DMS114 treated with DMSO at 0.1 percent for 48 hours (cell line): ENCODE measurements at regions not wholly inside any gene's neighbourhood (a gene's known extent, or its start where the extent isn't known, plus 50 kb on each side); places are given as distances from the start of the nearest gene placed in this dataset.
"Not testable (repeated sequence)": the region's sequence is repeated elsewhere in the genome, so short reads cannot be mapped to it uniquely, and the experiment has no call there.

Experiments used
- DNase-seq: peaks from one replicate; lab custom pipeline; 2025; ENCODE audit not compliant: unreplicated experiment; lab: John Stamatoyannopoulos, UW

DNA sequence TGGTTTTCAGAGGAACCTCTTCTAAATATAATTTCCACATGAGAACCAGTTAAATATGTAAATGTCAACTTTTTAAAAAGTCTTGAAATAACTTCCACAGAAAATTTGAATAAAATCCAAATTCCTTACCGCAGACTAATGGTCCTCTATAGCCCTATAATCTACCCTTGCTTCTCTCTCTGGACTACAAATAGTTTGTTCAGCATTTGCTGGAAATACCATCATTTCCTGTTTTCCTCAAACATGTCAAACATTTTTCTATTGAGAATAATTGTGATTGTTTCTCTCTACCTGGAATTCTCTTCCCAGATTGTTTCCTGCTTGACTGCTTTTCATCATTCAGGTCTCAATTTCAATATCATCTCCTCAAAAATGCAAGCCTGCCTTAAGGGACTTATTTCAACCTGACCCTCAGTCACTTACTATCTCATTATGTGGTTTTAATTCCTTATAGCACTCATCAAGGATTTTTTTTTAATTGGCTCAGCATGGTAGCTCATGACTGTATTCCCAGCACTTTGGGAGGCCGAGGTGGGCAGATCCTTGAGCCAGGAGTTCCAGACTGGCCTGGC, 898.9 kb upstream of the MIR17HG start:
- DNase-seq: no peak

DNA sequence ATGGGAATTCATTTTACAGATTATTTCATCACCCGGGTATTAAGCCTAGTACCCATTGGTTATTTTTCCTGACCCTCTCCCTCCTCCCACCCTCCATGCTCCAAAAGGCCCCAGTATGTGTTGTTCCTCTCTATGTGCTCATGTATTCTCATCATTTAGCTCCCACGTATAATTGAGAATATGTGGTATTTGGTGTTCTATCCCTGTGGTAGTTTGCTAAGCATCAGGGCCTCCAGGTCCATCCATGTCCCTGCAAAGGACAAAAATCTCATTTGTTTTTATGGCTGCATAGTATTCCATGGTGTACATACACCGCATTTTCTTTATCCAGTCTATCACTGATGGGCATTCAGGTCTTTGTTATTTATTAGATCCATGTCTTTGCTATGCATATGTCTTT, 894.1 kb upstream of the MIR17HG start:
- DNase-seq: no peak

DNA sequence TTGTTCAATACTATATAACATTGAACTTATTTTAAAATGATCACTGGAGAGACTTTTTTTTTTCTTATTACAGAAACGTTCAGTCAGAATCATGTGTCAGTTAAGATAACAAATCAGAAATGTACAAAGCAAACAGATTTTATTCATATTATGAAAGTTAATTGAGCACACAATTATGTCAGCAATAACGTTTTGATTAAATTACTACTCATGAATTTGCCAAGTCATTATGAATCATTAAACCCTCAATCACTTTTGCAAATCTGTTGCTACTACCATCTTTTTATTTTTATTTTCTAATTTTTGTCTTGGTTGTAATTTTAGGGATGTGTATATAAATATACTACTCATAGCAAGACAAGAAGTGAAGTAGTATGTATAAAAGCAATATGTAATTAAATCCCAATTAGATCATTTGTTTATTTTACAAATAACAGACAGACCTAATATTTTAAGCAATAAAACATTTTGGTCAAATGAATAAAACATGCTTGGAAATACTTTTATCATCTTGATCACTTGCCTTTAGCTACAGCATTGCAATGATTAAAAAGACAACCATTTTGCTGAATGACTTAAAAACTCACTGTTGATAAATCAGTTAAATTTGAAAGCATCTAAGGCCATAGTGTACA, 893.4 kb upstream of the MIR17HG start:
- DNase-seq: no peak

DNA sequence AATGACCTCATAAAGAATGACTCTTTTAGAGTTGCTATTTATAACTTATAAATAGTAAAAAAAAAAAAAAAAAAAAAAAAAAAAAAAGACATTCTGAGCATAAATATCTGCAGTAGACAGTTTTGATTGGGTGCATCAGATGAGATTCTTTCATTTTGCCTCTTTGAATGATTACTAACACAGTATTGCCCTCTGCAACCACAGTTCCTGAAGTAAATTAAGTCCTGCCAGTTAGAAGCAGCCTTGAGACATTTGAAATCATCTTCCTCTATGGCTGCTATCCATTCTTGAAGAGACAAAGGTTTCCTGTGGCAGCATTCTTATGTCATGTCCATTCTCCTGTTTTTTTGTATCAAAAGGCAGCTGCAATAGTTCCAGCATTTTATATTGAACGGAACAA, 892.4 kb upstream of the MIR17HG start:
- DNase-seq: no peak

DNA sequence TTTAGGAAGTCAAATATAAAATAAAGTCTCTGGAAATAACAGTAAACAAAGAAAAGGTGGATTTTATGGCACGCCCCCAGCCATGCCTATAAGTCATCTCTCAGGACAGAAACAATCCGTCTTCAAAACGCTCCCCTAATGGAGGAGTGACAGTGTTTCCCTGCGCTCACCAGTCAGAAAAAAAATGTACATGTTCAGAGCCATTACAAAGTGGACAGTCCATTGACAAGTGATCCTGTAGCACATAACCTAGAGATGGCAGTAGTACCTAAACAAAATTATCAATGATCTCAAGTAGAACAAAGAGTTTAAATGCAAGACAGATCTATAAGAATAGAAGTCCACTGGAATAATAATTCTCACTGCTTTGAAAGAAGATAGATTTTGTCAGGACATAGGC, 891.7 kb upstream of the MIR17HG start:
- no peak for DNase-seq

DNA sequence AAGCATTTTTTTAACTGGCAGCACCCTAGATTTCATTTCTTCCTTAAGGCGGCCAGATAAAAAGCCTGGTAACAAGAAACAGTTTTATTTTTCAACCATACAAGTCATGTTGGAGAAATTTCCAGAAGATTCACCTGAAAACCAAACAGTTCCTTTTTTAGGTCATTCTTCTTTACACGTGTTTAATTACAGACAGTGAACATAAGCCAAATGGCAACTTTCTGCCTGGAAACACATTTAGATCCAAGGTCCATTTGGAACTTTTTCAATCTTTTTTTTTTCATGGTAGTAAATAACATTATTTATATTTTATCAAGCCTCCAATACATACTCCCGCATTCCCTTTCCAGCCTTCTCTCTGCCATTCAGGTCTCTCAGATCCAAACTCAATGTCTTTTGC, 886.1 kb upstream of the MIR17HG start:
- no peak for DNase-seq

DNA sequence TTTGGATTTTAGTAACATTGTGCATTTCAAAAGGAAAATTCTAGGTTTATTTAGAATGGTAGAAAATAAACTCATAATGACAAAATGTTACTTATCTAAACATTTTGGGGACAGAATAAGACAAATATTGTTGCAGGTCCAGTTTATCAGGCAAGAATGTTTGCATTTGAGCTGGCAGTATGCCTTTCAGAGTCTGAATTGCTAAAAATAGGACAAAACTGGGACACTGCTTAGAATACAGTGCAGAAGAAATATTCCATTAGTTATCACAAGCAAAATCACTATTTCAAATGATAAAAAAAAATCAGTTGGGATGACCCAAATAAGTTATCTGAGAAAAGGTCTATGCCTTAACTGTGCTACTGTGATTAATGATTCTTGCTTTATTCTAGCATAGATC, 870.3 kb upstream of the MIR17HG start:
- no peak for DNase-seq

DNA sequence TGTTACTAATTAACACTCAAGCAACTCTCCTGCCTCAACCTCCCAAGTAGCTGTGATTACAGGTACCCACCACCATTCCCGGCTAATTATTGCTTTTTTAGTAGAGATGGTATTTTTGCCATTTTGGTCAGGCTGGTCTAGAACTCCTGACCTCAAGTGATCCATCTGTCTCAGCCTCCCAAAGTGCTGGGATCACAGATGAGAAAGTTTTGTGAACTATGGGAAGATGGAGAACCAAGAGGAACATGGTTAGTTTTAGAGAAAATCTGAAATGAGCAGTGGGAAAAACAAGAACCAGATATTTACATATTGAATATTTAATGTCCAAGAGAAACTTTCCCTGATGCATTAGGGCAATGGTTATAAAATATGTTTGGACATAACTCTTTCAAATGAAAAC, 863.6 kb upstream of the MIR17HG start:
- DNase-seq: no peak

DNA sequence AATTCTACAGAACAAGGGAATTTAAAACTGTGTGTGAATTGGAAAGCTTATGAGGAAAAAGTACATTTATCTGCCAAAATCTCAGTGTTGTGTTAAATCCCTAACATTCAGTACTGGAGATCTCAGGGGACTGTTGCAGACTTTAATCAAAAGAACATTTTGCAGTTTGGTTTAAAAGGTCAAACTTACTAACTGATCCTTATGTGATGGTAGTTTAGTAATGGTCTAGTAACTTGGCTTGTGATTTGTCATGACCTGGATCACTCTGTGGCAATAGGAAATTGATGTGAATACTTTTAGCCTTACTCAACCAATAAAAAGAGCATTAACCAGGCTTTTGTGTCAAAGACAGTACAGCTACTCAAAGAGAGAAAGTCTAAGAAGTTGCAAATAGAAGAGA, 862.1 kb upstream of the MIR17HG start:
- no peak for DNase-seq

DNA sequence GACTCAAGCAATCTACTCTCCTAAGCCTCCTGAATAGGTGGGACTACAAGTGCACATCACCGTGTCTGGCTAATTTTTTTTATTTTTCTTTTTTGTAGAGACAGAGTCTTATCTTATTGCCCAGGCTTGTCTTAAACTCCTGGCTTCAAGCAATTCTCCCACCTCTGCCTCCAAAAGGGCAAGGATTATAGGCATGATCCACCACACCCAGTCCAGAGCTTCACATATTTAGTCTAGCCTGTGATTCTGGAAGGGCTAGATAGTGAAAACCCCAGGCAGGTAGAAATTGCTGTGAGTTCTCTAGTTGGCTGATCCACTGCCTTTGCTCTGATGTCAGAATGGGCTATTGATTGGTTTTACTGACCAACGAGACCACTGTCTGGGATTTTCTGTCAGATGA, 854.6 kb upstream of the MIR17HG start:
- no peak for DNase-seq

DNA sequence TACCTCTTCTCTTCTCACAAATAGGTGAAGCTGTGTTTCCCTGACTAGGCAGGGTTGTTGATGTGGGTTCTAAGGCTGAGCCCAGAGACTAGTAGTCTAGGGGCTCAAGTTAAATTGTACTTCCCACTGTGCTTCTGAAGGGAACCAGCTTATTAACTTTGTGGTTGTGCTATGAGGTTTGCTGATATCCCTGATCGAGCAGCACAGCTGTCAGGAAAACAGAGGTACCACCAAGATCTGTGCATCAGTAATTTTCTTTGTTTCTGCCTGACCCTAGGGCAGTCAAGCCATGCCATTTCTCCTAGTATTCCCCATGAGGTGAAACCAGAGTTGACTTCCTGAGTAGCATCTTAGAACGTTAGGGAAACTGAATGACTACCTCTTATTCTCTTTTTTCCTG, 853.8 kb upstream of the MIR17HG start:
- DNase-seq: no peak

DNA sequence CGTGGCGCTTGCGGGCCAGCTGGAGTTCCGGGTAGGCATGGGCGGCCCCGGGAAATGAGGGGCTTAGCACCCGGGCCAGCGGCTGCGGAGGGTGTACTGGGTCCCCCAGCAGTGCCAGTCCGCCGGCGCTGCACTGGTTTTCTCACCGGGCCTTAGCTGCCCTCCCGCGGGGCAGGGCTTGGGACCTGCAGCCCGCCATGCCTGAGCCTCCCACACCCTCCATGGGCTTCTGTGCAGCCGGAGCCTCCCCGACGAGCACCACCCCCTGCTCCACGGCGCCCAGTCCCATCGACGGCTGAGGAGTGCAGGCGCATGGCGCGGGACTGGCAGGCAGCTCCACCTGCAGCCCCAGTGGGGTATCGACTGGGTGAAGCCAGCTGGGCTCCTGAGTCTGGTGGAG, 852.6 kb upstream of the MIR17HG start:
- DNase-seq: not testable (repeated sequence)

DNA sequence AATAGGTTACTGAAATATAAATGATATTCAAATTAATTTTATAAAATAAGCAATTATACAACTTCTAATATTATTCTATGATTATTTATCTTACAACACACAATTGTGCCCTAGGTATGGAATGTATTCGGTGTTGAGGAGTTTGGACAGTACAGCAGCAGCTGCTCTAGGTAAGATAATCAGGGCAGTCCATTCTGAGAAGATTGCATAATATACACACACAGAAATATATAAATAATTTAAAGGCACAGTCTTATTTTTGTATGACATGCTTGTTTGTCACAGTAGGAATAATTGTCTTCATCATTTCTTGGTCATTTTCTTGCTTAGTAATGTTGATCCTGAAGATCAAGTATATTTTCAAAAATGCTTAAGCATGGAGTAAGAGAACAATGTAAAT, 849.4 kb upstream of the MIR17HG start:
- DNase-seq: no peak

DNA sequence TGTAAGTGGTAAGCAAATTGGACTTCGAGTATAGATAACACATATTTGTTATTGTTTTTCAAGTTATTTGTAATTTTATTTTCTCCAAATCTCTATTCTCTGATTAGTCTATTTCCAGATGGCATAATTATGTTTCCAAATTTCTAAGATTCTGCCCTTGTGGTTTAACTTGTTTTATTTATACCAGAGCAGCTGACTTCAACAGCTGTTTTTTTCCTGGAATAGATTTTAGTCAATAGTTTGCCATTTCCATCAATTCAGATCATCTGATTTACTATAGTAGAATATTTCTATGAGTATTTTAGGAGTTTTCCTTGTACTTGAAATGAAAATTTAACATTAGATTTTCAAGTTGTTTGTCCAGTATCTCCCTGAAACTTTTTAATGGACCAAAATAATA, 848.7 kb upstream of the MIR17HG start:
- no peak for DNase-seq

DNA sequence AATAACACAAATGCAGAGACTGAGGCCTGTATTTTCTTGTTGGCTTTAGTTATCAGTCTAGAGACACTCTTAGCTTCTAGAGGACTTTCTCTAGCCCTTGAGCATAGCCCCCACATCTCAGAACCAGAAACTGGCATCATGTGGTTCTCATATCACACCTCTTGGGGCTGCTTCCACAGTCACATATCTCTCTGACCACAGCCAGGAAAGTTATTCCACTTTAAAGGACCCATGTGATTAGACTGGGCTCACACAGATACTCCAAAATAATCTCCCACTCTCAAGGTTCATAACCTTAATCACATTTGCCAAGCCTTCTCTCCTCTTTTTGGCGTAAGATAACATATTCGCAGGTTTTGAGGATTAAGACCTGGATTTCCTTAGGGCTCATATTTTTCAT, 846.9 kb upstream of the MIR17HG start:
- DNase-seq: no peak

DNA sequence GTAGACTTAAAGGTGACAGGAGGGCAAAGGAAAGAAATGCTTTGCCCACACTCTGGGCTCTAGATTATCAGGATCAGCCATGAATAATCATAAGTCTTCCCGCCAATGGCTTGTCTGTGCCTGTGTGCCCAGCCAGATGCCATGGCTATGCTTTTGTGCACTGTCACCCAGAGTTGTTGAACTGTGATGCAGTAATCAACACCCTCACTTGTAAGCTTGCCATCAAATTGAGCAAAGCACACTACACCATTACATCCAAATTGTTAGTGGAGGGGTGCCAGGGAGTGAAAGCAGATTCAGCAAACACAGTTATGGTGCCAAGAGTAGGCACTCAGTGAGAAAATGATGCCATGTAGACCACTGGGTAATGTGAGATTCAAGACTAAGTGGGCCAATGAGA, 845.3 kb upstream of the MIR17HG start:
- no peak for DNase-seq

DNA sequence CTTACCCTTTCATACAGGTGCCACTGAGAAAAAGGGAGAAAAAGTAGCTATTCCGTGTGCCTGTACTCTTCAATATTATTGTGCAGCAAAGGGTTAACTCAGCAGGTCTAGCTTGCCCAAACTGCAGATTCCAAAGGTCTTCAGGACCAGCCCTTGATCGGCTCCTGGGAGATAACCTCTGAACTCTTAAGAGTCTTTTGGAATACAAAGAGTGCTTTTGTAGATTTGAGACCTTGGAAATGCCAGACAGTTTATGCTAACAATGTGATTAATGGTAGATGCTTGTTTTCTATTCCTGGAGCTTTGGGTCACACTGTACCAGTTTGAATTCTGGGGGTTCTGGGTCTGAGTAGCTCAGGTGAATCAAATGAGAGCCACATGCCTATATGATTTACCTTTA, 844.7 kb upstream of the MIR17HG start:
- no peak for DNase-seq

DNA sequence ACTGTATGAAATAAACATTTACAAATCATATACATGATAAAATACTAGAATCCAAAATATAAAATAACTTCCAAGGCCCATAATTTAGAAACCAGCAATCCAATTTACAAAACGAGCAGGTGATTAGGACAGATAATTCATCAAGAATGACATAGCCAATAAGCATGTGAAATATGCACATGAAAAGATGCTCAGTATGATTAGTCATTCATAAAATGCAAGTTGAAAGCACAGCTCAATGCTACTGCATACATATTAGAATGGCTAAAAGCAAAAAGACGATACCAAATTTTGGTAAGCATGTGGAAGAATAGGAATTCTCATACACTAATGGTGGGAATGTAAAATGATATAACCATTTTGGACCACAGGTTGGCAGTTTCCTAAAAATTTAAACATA, 837.2 kb upstream of the MIR17HG start:
- DNase-seq: no peak

DNA sequence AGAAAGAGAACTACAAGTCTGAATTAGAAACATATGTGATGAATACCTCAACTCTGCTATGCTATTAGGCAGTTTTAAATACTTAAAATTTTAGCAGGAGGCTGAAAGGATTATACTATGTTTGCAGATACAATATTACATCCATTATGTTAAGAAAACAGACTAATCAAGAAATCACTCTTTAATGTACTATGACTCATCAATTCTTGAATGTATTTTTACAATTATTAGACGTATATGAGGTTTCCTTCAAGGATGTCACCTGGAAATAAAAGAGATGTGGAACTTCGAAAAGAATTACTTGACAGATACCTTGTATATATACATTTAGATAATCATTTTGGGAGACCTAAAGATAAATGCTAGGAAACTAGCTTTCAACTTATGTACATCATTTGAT, 835.6 kb upstream of the MIR17HG start:
- DNase-seq: no peak

DNA sequence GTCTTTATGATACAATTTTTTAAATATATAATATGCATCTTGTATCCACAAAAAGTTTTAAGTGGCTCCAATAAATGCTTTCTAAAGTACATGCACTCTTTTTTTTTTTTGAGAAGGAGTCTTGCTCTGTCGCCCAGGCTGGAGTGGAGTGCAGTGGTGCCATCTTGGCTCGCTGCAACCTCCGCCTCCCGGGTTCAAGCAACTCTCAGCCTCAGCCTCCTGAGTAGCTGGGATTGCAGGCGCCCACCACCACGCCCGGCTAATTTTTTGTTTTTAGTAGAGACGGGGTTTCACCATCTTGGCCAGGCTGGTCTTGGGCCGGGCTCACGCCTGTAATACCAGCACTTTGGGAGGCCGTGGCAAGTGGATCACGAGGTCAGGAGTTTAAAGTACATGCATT, 832.8 kb upstream of the MIR17HG start:
- not testable (repeated sequence) for DNase-seq

DNA sequence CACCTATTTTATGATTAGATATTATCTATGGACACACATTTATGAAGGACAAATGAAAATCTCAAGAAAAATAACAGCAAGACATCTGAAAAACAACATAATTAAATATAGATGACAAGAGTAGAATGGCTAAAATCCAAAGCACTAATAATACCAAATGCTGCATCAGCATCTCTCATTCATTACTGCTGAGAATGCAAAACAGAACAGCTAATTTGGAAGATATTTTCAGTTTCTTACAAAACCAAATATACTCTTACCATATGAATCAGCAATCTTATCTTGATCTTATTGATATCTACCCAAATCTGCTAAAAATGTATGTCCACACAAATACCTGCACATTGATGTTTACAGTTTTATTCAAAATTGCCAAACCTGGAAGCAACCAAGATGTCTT, 829.1 kb upstream of the MIR17HG start:
- DNase-seq: no peak

DNA sequence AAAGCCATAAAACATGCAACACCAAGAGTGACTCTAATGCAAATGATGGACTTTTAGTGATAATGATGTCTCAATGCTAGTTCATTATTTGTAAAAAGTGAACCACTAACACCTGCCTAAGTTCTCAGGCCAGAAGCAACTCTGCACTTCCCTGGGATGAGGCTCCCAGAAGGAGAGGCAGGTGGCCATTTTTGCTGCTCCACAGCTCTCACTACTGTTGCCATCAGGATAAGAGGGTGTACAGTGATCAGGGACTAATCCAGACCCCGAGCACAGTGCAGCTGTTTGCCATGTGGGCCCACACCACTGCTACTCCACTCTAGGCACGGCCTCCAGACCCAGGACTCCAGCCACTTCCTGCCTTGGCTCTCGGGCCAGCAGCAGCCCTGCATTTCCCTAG, 828.3 kb upstream of the MIR17HG start:
- DNase-seq: no peak

DNA sequence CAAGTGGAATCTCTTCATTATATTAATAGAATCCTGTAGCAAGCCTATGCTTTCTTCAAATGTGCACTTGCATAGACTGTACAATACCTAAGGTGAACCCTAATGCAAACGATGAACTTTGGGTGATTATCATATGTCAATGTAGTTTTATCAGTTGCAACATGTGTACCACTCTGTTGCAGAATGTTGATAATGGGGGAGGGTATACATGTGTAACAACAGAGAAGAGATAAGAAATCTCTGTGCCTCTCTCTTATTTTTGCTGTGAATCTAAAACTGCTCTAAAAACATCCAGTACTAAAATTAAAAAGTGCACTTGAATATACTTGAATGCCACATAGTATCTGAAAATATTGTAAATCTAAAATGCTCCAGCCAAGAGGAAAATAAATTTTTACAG, 820.8 kb upstream of the MIR17HG start:
- DNase-seq: no peak
